ENCODE measurements at regions not wholly inside any gene's neighbourhood (a gene's known extent, or its start where the extent isn't known, plus 50 kb on each side); places are given as distances from the start of the nearest gene placed in this dataset.

DNA sequence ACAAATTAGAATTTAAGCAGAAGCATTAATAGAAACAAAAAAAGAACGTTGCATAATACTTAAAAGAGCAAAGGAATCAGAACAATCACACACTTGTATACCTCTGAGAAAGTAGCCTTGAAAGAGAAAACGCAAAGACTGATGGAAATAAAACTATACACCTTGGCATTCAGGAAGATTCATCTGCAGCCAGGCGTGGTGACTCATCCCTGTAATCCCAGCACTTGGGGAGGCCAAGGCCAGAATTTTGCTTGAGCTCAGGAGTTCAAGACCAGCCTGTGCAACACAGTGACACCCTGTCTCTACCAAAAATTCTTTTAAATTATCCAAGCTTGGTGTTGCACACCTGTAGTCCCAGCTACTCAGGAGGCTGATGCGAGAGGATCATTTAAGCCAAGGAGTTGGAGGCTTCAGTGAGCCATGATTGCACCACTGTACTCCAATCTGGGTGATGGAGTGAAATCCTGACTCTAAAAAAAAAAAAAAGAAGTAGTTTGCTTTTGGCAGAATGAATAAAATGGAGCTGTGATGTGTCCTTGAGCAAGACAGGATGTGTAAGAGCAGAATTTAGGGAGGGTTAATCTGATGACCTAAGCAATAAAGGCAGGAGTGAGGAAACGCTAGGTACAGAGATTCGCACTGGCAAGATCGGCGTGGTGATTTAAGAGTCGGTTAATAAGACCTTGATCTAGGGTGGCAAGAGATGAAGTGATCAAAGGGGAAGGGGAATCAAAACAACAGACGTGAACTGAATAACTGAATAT lies 75.8 kb upstream of the NRP1 start:
- no peaks in the 10 kb centered on the region; a peak in 3 of 5 replicates for H3K9me3 Mint-ChIP-seq
- no peaks in the 10 kb centered on the region for H3K4me1 Mint-ChIP-seq
- H2BK20ac ChIP-seq (ENCODE audit: low read depth, low read length, poor library complexity, severe bottlenecking) = no peak overlapping the region
- no peak overlapping the region for H3K9ac ChIP-seq (ENCODE audit: extremely low read depth, insufficient read length, low read length)
- H3K4me3 Mint-ChIP-seq = no peak overlapping the region
- H2BK15ac ChIP-seq (ENCODE audit: low read depth, low read length) = no peak overlapping the region
- no peak overlapping the region for H3K56ac ChIP-seq (ENCODE audit: insufficient read length, low read depth, low read length)
- no peaks in the 10 kb centered on the region for H3K79me2 ChIP-seq (ENCODE audit: insufficient read depth, low read length)
- H3K23me2 ChIP-seq (ENCODE audit: insufficient read length, low read depth, low read length, poor library complexity, severe bottlenecking) = no peaks in the 10 kb centered on the region
- H3K36me3 Mint-ChIP-seq (ENCODE audit: insufficient read depth in 1 of 3, low read depth in 3 of 3) = no peaks in the 10 kb centered on the region
- no peak overlapping the region for H3K14ac ChIP-seq (ENCODE audit: insufficient read depth, low read length)
- no peak overlapping the region for H3K18ac ChIP-seq (ENCODE audit: insufficient read length, low read depth, low read length)
- no peak overlapping the region for H4K91ac ChIP-seq (ENCODE audit: insufficient read length, low read depth, low read length)
- H2AK5ac ChIP-seq (ENCODE audit: insufficient read length, low read length) = no peak overlapping the region
- H2BK5ac ChIP-seq (ENCODE audit: insufficient read length, low read length) = no peak overlapping the region
- no peaks in the 10 kb centered on the region for H3K27me3 ChIP-seq (ENCODE audit: insufficient read depth, low read length)
- no peak overlapping the region for H3K23ac ChIP-seq (ENCODE audit: insufficient read length, low read depth, low read length)
- peaks cover 3% of the 10 kb centered on the region; the same call in 1 of the 2 replicates for H3K27me3 Mint-ChIP-seq (ENCODE audit: low read depth)
- H2BK120ac ChIP-seq (ENCODE audit: low read depth, low read length, poor library complexity, severe bottlenecking) = no peak overlapping the region
- H3K9me3 ChIP-seq (ENCODE audit: control insufficient read depth, low read depth, low read length) = no peaks in the 10 kb centered on the region
- H4K20me1 ChIP-seq (ENCODE audit: control insufficient read depth, insufficient read depth, insufficient read length) = no peaks in the 10 kb centered on the region
- no peak overlapping the region for H4K8ac ChIP-seq (replicated peaks; ENCODE audit: insufficient read length, low read depth, low read length)
- no peak overlapping the region for H2AFZ ChIP-seq (ENCODE audit: low read length)
- H3K27ac ChIP-seq (ENCODE audit: insufficient read length, low read depth, low read length) = no peak overlapping the region
- DNase-seq = no peak
- no peaks in the 10 kb centered on the region for H3K4me1 ChIP-seq (ENCODE audit: insufficient read depth, low read length)
- no peak overlapping the region for H4K5ac ChIP-seq (ENCODE audit: insufficient read length, low read depth, low read length)
- H3K4ac ChIP-seq (ENCODE audit: low read depth, low read length) = no peak overlapping the region
- no peaks in the 10 kb centered on the region for H3K79me1 ChIP-seq (ENCODE audit: insufficient read depth, low read depth, low read length, poor library complexity, severe bottlenecking)
- no peak overlapping the region for H3T11ph ChIP-seq (ENCODE audit: low read length)
- TF ChIP-seq, protein P1, sequence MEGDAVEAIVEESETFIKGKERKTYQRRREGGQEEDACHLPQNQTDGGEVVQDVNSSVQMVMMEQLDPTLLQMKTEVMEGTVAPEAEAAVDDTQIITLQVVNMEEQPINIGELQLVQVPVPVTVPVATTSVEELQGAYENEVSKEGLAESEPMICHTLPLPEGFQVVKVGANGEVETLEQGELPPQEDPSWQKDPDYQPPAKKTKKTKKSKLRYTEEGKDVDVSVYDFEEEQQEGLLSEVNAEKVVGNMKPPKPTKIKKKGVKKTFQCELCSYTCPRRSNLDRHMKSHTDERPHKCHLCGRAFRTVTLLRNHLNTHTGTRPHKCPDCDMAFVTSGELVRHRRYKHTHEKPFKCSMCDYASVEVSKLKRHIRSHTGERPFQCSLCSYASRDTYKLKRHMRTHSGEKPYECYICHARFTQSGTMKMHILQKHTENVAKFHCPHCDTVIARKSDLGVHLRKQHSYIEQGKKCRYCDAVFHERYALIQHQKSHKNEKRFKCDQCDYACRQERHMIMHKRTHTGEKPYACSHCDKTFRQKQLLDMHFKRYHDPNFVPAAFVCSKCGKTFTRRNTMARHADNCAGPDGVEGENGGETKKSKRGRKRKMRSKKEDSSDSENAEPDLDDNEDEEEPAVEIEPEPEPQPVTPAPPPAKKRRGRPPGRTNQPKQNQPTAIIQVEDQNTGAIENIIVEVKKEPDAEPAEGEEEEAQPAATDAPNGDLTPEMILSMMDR (conservative IDR thresholded peaks at IDR 0.05) = no peak
- H3K27ac Mint-ChIP-seq = no peak overlapping the region
- no CpG with 5 or more reads among the region's 10 CpGs for WGBS (ENCODE audit: extremely low coverage, insufficient read length, low lambda C conversion rate)
- no peak overlapping the region for H3K4me2 ChIP-seq (ENCODE audit: insufficient read depth, insufficient read length, low read length)
- H2BK12ac ChIP-seq (ENCODE audit: insufficient read length, low read depth, low read length) = no peak overlapping the region

Data from H9 (cell line).